Breast epithelium (tissue), 4 donors: ENCODE measurements at regions not wholly inside any gene's neighbourhood (a gene's known extent, or its start where the extent isn't known, plus 50 kb on each side); places are given as distances from the start of the nearest gene placed in this dataset.

Experiments
- DNase-seq, 2 donors: peaks; one replicate each; pipeline ENCODE4 v3.0.0-alpha.2; 2019; ENCODE audit warnings: low spot score in 2 of 2
- H3K27ac ChIP-seq, 2 donors: fragments of 200-600 bp; sonication (generic) in 1 of 2; one replicate each; pipeline ENCODE4 v1.5.1; 2016 to 2019; ENCODE audit warnings: mild to moderate bottlenecking in 1 of 2
- H3K27me3 ChIP-seq, 2 donors: fragments of 200-600 bp; sonication (generic) in 1 of 2; one replicate each; pipeline versions ENCODE4 v1.5.1 to v1.6.0; 2017 to 2019; ENCODE audit warnings: control low read depth in 1 of 2, mild to moderate bottlenecking in 1 of 2
- H3K36me3 ChIP-seq: fragments of 200-600 bp; one replicate; pipeline ENCODE4 v1.5.1; 2019
- H3K4me1 ChIP-seq, 2 donors: fragments of 200-600 bp; sonication (generic); one replicate each; pipeline ENCODE4 v1.5.1; 2016 to 2019; ENCODE audit warnings: control low read depth in 1 of 2
- H3K4me3 ChIP-seq, 3 donors: fragments of 200-600 bp; sonication (generic); 1 replicate in 2 of 3; 2 replicates in 1 of 3; pipeline ENCODE4 v1.5.1; 2016 to 2019; ENCODE audit warnings: mild to moderate bottlenecking in 3 of 3, moderate library complexity in 2 of 3
- H3K9me3 ChIP-seq, 2 donors: fragments of 200-600 bp; sonication (generic) in 1 of 2; one replicate each; pipeline ENCODE4 v1.5.1; 2016 to 2019; ENCODE audit warnings: control low read depth in 1 of 2
- CTCF ChIP-seq, 3 donors: fragments of 450-650 bp; IDR thresholded peaks; one replicate each; pipeline ENCODE4 v1.5.1; 2016 to 2017; ENCODE audit warnings: antibody characterized with exemption in 3 of 3, mild to moderate bottlenecking in 3 of 3, moderate library complexity in 3 of 3
- POLR2A ChIP-seq: fragments of 450-650 bp; IDR thresholded peaks from one replicate; pipeline ENCODE4 v1.6.1; 2016; ENCODE audit warnings: antibody characterized with exemption, mild to moderate bottlenecking, moderate library complexity
- POLR2AphosphoS5 ChIP-seq, 3 donors: sonication (generic); formaldehyde crosslinking; IDR thresholded peaks; one replicate each; pipeline ENCODE4 v1.6.1; 2017; ENCODE audit warnings: antibody characterized with exemption in 3 of 3
- intact Hi-C: fragments of 100-400 bp; cut with DNase I; formaldehyde crosslinking; loops from one replicate; pipeline ENCODE4 v1.15.1; 2023; ENCODE audit warnings: low total_unique reads

GRCh38 chr18:5058768-5059695 is 138.0 kb downstream of the AKAIN1 start:
- H3K4me1 ChIP-seq: no peaks in the 10 kb centered on the region
- H3K27ac ChIP-seq: peak overlapping the region in 1 of 2 donors; percentile 43
- no peak for TF ChIP-seq POLR2A
- TF ChIP-seq POLR2AphosphoS5 (IDR thresholded peaks at IDR 0.05): no peak
- TF ChIP-seq CTCF (IDR thresholded peaks at IDR 0.05): no peak
- DNase-seq: no peak
- H3K9me3 ChIP-seq: no peaks in the 10 kb centered on the region
- H3K4me3 ChIP-seq: no peak overlapping the region
- H3K36me3 ChIP-seq: no peaks in the 10 kb centered on the region
- no peaks in the 10 kb centered on the region for H3K27me3 ChIP-seq
- intact Hi-C loops: no loop called here

- Histone ChIP-seq H3K27ac (no peak overlapping the region), H3K4me3 (no peak overlapping the region), H3K27me3 (no peaks in the 10 kb centered on the region), H3K4me1 (no peaks in the 10 kb centered on the region), H3K36me3 (no peaks in the 10 kb centered on the region), H3K9me3 (no peaks in the 10 kb centered on the region)
- intact Hi-C loops: no loop called here
- TF ChIP-seq CTCF (IDR thresholded peaks at IDR 0.05) (peak; percentile 35 to 63 (median 47)), POLR2AphosphoS5 (IDR thresholded peaks at IDR 0.05) (no peak), POLR2A (no peak)
- peak in 1 of 2 donors; percentile 22 for DNase-seq
These were observed 139.4 kb downstream of the AKAIN1 start for GRCh38 chr18:5057386-5058348.

DNA sequence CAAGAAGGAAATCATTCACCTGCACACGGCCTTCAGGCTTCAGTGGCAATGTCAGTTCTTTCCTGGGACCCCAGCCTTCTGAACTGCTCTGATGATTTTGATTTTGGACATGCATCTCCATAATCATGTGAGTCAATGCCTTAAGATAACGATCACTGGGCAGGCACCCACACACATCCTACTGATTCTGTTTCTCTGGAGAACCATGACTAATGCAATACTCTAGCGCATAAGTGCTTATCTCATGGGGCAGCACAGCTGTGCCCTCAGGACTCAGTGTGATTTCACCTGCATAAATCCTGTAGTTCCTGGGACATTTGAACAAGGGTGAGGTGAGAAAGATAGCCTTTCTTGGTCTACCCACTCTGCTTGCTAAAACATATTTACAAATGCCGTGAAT is 144.6 kb downstream of the AKAIN1 start:
- DNase-seq: no peak
- Histone ChIP-seq H3K9me3 (no peaks in the 10 kb centered on the region), H3K4me1 (no peaks in the 10 kb centered on the region), H3K36me3 (no peaks in the 10 kb centered on the region), H3K27ac (no peak overlapping the region), H3K4me3 (no peak overlapping the region), H3K27me3 (no peaks in the 10 kb centered on the region)
- TF ChIP-seq POLR2A: no peak
- no peak for TF ChIP-seq CTCF (IDR thresholded peaks at IDR 0.05)
- no peak for TF ChIP-seq POLR2AphosphoS5 (IDR thresholded peaks at IDR 0.05)
- intact Hi-C loops: no loop called here

GRCh38 chr18:5051207-5051606 is 145.8 kb downstream of the AKAIN1 start:
- TF ChIP-seq POLR2AphosphoS5 (IDR thresholded peaks at IDR 0.05) (no peak), POLR2A (no peak), CTCF (IDR thresholded peaks at IDR 0.05) (no peak)
- no peaks in the 10 kb centered on the region for H3K27me3 ChIP-seq
- DNase-seq: no peak
- no peaks in the 10 kb centered on the region for H3K36me3 ChIP-seq
- H3K9me3 ChIP-seq: no peaks in the 10 kb centered on the region
- intact Hi-C loops: no loop called here
- H3K27ac ChIP-seq: no peak overlapping the region
- no peaks in the 10 kb centered on the region for H3K4me1 ChIP-seq
- H3K4me3 ChIP-seq: no peak overlapping the region
